Inflammatory macrophage (primary cell): ENCODE measurements at regions not wholly inside any gene's neighbourhood (a gene's known extent, or its start where the extent isn't known, plus 50 kb on each side); places are given as distances from the start of the nearest gene placed in this dataset.

Experiments used
- DNase-seq, 2 donors: peaks; one replicate each; pipeline ENCODE4 v3.0.0-alpha.2; 2020 to 2022

DNA sequence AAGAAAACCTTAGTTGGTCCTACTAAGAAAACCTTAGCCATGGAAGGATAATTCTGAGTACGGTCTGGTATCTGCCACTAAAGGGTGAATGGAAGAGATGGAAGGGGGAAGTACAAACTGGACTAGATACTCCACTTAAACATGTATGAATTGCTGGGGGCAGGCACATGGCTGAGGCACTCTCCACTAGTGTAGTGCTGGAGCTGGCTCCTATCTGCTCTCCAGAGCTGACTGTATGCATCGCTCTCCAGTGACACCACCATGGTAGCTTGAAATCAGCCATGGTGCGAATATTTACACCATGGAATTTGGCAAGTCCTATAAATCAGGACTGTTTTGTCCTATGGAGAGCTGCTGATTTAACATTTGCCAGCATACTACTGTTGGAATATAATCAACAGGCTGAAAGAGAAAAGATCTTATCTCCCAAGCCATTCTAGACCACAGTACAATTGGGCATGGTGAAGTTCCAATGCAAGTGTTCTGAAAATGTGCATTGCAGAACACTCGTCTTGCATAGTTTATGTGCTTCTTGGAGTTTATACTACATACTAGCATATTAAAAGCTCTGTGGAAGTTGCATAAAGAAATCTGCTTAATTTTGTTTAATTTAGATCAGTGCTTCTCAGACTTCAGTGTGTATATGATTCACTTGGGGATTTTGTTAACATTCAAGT is 277.4 kb downstream of the TDRD15 start:
- no peak for DNase-seq

DNA sequence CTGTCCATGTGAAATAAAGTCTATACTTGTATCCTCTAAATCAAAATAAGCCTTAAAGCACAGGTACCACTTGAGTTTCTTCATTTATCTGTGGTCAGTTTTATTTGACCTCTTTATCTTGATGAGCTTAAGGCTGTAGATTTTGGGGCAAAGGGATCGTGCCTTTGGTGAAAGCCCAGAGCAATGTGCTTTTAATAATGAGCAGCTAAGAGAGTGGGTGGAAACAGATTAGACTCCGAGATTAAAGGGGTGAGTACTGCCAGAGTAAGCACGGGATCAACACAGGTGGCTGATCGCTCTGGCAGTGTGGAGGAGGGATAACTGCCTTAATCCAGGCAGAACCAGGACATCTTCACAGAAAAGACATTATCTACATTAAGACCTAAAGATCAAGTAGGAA is 280.4 kb downstream of the TDRD15 start:
- no peak for DNase-seq

- no peak for DNase-seq
These were observed 281.3 kb downstream of the TDRD15 start for GRCh38 chr2:21404827-21405625.

- DNase-seq: no peak
These were observed 282.6 kb downstream of the TDRD15 start for GRCh38 chr2:21406386-21406785.

GRCh38 chr2:21406911-21407310 is 283.1 kb downstream of the TDRD15 start:
- DNase-seq: no peak

DNA sequence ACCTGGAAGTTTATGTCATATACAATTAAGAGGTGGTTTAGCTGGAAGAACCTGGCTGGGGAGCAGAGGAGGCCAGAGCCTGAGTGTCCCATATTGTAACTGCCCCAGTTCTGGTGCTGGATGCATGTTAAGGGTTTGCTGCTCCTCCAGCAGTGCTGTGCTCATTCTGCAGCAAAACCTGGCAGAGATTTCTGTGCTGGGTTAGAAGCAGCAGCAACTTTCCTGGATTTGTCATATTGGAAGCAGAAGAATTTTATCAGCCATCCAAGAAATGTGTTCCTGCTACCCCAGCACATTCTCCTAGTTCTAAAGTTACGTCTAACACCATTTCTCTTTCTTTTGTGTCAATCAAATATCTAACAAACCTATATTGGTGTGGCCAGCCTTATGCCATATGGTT is 284.1 kb downstream of the TDRD15 start:
- DNase-seq: no peak

DNA sequence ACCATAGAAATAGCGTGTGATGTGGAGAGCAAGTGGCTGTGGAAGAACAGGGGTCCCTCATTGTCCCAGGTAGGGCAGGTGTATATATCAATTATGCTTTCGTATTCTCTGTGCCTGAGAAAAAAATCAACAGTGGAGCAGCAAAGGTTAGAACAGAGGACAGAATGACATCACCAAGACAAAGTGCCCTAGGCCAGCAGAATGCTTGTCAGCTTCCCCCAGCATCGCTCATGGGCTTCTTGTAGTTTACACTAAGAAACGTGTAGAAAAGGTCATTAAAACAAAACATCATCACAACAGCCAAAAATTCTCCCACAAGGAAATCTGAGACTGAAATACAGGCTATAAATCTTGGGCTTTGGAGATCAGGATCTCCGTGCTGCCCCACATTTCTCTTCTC is 288.0 kb downstream of the TDRD15 start:
- DNase-seq: no peak

GRCh38 chr2:21412944-21413443 is 289.2 kb downstream of the TDRD15 start:
- no peak for DNase-seq

DNA sequence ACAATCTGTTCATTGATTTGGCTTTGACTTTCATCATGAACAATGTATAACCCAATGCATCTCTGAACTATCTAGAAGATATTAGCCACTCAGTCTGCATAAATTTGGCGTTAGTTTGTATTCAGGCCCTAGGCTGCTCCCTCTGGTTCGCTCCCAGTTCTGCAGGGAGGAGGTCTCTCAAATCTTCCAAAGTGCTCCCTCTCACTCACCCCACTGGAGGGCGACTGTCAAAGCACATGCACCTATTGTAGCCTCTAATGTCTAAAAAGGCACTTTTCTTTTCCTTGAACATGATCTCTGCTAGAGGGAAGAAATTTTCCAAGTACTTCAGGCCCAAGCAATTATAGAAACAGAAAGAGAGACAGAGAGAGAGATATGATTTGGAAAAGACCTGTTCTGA is 291.5 kb downstream of the TDRD15 start:
- no peak for DNase-seq

DNA sequence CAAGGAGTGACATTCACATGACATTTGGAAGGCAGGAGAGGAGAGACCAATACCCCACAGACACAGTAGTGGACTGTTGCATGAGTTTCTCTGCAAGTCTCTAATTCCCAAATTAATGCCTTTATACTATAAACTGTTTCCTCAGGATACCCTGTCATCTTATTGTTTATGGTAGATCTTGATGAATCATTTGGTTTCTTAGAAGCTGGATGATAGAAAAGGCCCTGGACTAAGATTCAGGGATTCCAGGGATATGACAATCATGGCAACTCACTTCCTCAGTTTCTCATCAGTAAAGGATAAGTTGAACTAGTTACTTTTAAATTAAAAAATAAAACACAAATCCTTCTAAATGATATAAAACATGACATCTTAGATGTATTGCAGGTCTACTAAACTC is 292.5 kb downstream of the TDRD15 start:
- DNase-seq: no peak

DNA sequence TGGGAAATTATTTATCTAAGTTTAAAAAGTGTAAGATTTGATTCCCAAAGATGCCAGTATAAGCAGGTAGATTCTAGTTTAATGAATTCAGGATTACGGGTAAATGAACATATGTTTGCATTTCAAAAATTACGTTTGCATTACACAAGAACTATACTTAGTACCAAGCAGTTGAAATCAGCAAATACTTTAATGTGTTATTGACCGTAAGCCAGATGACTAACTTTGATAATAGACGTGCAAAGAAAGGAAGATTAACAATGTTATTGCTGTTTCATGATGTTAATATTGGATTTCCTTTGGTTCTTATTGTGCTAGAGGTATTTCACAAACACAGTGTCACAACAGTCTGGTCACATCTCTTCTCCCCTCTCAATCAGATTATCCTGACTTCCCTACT is 294.7 kb downstream of the TDRD15 start:
- no peak for DNase-seq

GRCh38 chr2:21420553-21421335 is 297.0 kb downstream of the TDRD15 start:
- DNase-seq: no peak

DNA sequence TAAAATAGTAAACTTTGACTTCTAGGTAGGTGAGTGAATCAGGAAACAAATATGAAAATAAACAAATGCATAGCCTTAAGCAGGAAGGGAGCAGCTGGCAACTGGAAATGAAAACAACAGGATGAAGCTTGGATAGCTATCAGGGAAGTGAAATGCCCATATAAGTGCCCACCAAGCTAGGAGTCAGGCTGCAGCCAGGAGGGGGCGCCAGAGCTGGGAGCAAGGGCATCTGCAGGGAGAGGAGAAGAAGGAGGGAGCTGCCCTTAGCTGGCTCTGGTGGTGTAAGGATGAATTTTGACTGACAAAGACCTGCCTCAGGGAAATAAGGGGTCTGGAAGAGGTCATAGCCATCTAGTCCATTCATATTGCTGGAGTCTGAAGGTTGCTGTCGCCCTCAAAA is 298.3 kb downstream of the TDRD15 start:
- peak in 1 of 2 donors; percentile 14 for DNase-seq

GRCh38 chr2:21422724-21423522 is 299.2 kb downstream of the TDRD15 start:
- no peak for DNase-seq

DNA sequence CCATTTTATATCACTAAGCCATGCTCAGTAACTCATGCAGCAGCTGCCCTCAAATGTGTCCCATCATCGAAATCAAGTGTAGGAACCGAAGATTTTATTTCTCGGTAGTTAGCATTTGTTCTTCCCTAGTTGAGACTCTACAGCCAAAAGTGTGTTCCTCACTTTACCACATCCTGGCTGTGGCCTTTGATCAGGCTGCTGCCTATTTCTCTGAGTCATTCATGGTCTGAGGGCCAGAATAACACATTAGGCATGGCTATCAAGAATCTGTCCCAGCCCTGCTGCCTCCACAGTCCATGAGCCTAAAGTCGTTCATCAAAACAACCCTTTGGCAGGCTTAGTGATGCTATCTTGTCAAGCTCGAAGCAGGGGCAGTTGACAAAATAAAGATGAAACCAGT is 300.1 kb downstream of the TDRD15 start:
- no peak for DNase-seq

GRCh38 chr2:21424375-21424774 is 300.6 kb downstream of the TDRD15 start:
- DNase-seq: no peak

- DNase-seq: no peak
These were observed 303.8 kb downstream of the TDRD15 start for GRCh38 chr2:21427606-21428005.

DNA sequence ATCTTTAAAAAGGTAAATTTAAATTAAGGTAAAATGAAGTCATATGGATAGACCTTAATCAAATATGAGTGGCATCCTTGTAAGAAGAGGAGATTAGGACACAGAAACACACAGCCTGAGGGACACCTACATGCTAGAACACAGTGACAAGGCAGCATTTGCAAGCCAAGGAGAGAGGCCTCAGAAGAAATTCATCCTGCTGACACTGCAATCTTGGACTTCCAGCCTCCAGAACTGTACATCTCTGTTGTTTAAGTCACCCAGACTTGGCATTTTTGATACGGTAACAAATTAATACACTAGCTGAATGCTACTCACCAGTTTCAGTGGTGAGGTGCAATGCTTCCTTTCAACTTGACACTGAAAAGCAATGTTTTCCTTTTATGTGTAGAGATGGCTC is 305.0 kb downstream of the TDRD15 start:
- DNase-seq: no peak

DNA sequence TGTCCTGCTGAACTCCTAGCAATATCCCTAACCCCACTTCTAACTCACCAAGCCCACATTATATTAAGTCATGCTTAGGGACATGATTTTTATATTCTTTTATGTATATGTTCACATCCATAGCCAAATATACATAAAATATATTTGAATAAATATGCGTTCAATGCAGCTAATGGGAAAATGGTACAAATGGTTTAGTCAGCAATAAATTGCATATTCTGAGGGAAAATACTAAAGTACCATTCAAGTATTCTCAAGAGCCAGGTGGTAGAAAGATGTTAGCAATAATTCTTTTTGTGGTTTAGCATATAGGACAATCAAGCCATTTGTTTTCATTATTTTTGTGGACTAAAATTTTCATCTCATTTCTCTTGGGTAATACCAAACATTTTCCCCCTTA is 306.0 kb downstream of the TDRD15 start:
- DNase-seq: no peak

- DNase-seq: no peak
These were observed 307.3 kb downstream of the TDRD15 start for GRCh38 chr2:21431078-21431477.

DNA sequence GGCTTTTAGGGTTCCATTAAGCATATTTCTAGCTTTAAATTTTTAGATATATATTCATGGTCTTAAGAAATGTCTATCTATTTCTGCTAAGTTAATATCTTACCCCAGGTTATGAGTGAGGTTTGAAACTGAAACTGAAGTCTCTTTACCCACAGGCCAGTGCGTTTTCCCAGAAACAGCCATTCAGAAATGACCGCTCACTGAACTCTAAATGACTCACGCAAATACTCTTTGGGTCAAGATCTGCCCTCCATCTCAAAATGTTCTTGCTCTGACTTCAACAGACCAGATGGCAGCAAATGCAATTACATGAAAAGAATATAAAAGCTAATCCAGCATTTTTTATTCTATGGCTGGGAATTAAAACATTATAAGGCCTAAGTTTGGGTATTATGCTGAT is 315.2 kb downstream of the TDRD15 start:
- no peak for DNase-seq

- no peak for DNase-seq
These were observed 317.7 kb downstream of the TDRD15 start for GRCh38 chr2:21441442-21441841.
